ENCODE measurements at regions not wholly inside any gene's neighbourhood (a gene's known extent, or its start where the extent isn't known, plus 50 kb on each side); places are given as distances from the start of the nearest gene placed in this dataset.

GRCh38 chr17:419073-419735 is 66.6 kb upstream of the RPH3AL start:
- no peak for TF ChIP-seq CTCF (IDR thresholded peaks at IDR 0.05; ENCODE audit: extremely low read depth, missing control alignments)
- no peak for DNase-seq (ENCODE audit: low spot score)

- no peak for DNase-seq (ENCODE audit: low spot score)
- TF ChIP-seq CTCF (IDR thresholded peaks at IDR 0.05; ENCODE audit: extremely low read depth, missing control alignments), result no peak
Measured at GRCh38 chr17:418421-418751, 65.8 kb upstream of the RPH3AL start.

- no peak for DNase-seq (ENCODE audit: low spot score)
- no peak for TF ChIP-seq CTCF (IDR thresholded peaks at IDR 0.05; ENCODE audit: extremely low read depth, missing control alignments)
Measured at GRCh38 chr17:417691-418420, 65.2 kb upstream of the RPH3AL start.

- TF ChIP-seq CTCF (IDR thresholded peaks at IDR 0.05; ENCODE audit: extremely low read depth, missing control alignments), result no peak
- peak; percentile 53 for DNase-seq (ENCODE audit: low spot score)
Measured at GRCh38 chr17:416293-417206, 63.9 kb upstream of the RPH3AL start.

- no peak for DNase-seq (ENCODE audit: low spot score)
- TF ChIP-seq CTCF (IDR thresholded peaks at IDR 0.05; ENCODE audit: extremely low read depth, missing control alignments), result no peak
Measured at GRCh38 chr17:413706-414380, 61.2 kb upstream of the RPH3AL start.

GRCh38 chr17:413016-413350 is 60.4 kb upstream of the RPH3AL start:
- no peak for DNase-seq (ENCODE audit: low spot score)

More at GRCh38 chr17:413016-413350, 60.4 kb upstream of the RPH3AL start:
- no peak for TF ChIP-seq CTCF (IDR thresholded peaks at IDR 0.05; ENCODE audit: extremely low read depth, missing control alignments)
